NT2/D1 (cell line): ENCODE measurements at regions not wholly inside any gene's neighbourhood (a gene's known extent, or its start where the extent isn't known, plus 50 kb on each side); places are given as distances from the start of the nearest gene placed in this dataset.

Experiments
- SUZ12 ChIP-seq: IDR thresholded peaks from 2 replicates; pipeline ENCODE4 v1.6.1; 2011; ENCODE audit not compliant: insufficient read length, insufficient read depth; ENCODE audit errors: extremely low read depth
- YY1 ChIP-seq: IDR thresholded peaks from 2 replicates; pipeline ENCODE4 v1.6.1; 2011; ENCODE audit not compliant: insufficient read length, insufficient read depth
- ZNF274 ChIP-seq: IDR thresholded peaks from 2 replicates; pipeline ENCODE4 v1.6.1; 2011; ENCODE audit warnings: mild to moderate bottlenecking, low read depth, low read length

DNA sequence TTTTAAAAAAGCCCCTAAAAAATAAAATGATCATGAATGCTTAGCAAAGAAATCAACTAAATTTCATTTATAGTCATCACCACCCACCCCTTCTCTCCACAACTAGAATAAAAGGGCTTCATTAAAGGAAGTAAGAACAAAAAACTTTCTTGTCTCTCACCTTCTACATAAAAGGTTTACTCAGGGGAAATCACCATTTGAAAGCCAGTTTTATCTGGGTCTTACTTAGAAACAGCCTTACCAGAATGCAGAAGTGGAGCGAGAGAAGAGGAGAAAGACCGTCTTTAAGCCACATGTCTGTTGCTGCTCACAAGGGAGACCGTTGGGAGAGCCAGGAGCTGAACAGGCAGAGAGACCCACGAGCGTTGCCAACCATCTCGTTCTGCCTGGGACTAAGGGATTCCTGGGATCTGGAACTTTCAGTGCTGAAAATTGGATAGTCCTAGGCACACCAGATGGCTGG lies 350.1 kb upstream of the PROK2 start:
- TF ChIP-seq SUZ12: no peak
- no peak for TF ChIP-seq YY1
- TF ChIP-seq ZNF274: no peak
